HEK293 (cell line): ENCODE measurements at regions not wholly inside any gene's neighbourhood (a gene's known extent, or its start where the extent isn't known, plus 50 kb on each side); places are given as distances from the start of the nearest gene placed in this dataset.

Source experiments
- CTCF ChIA-PET: fragments of 350-600 bp; formaldehyde crosslinking; extraction: SDS; loops from one replicate; lab custom pipeline; 2021; ENCODE audit warnings: antibody characterized with exemption; lab: Yijun Ruan, JAX
- POLR2A ChIA-PET: fragments of 300-600 bp; formaldehyde crosslinking; extraction: SDS; loops from one replicate; lab custom pipeline; 2020; ENCODE audit warnings: antibody characterized with exemption, inconsistent platforms; lab: Yijun Ruan, JAX
- H3K27ac ChIP-seq: fragments of 200-500 bp; sonication (Bioruptor generic); 2 replicates; pipeline ENCODE4 v1.5.1; 2014; ENCODE audit warnings: low read depth, low read length, control low read depth, inconsistent platforms; ENCODE audit errors: extremely low read depth
- H3K36me3 ChIP-seq, 2 experiments: fragments of 200-500 bp in 1 of 2; sonication (Bioruptor generic) in 1 of 2; 1 replicate in 1 of 2; 2 replicates in 1 of 2; pipeline ENCODE4 v1.5.1; 2014 to 2017; ENCODE audit warnings: inconsistent platforms in 2 of 2, low read length in 2 of 2; ENCODE audit not compliant: control insufficient read depth in 2 of 2, insufficient read depth in 1 of 2
- H3K4me1 ChIP-seq: fragments of 200-500 bp; sonication (Bioruptor generic); 2 replicates; pipeline ENCODE4 v1.5.1; 2014; ENCODE audit warnings: mild to moderate bottlenecking, low read length, inconsistent platforms; ENCODE audit not compliant: control insufficient read depth, insufficient read depth
- H3K4me3 ChIP-seq: 2 replicates; pipeline ENCODE4 v1.5.1; 2011; ENCODE audit warnings: low read depth, mild to moderate bottlenecking, control low read depth, low read length, moderate library complexity
- H3K9me3 ChIP-seq: fragments of 200-500 bp; sonication (Bioruptor generic); 2 replicates; pipeline ENCODE4 v1.5.1; 2014; ENCODE audit warnings: low read depth, low read length, inconsistent platforms; ENCODE audit not compliant: control insufficient read depth, insufficient read depth
- PATZ1 ChIP-seq: fragments of 450-650 bp; formaldehyde crosslinking; IDR thresholded peaks from 2 replicates; pipeline ENCODE4 v1.5.1; 2016; ENCODE audit warnings: missing biosample characterization, missing genetic modification characterization
- PBX3 ChIP-seq: sonication (generic); formaldehyde crosslinking; IDR thresholded peaks from 2 replicates; pipeline ENCODE4 v1.8.1; 2022; ENCODE audit warnings: mild to moderate bottlenecking, moderate library complexity, missing genetic modification reagents
- PRDM6 ChIP-seq: fragments of 450-650 bp; formaldehyde crosslinking; IDR thresholded peaks from 2 replicates; pipeline ENCODE4 v1.5.1; 2017; ENCODE audit warnings: missing biosample characterization, missing genetic modification characterization
- SCRT1 ChIP-seq: fragments of 450-650 bp; formaldehyde crosslinking; IDR thresholded peaks from 2 replicates; pipeline ENCODE4 v1.5.1; 2016; ENCODE audit warnings: missing biosample characterization, missing genetic modification characterization, borderline replicate concordance
- SETDB1 ChIP-seq: IDR thresholded peaks from one replicate; pipeline ENCODE4 v1.6.1; 2017; ENCODE audit warnings: mild to moderate bottlenecking, low read length, moderate library complexity, mixed read lengths; ENCODE audit not compliant: insufficient read length
- ZBTB49 ChIP-seq: fragments of 450-650 bp; formaldehyde crosslinking; IDR thresholded peaks from 2 replicates; pipeline ENCODE4 v1.5.1; 2016; ENCODE audit warnings: missing biosample characterization, missing genetic modification characterization, low read depth
- ZBTB8A ChIP-seq: fragments of 450-650 bp; formaldehyde crosslinking; IDR thresholded peaks from 2 replicates; pipeline ENCODE4 v1.5.1; 2016; ENCODE audit warnings: missing biosample characterization, missing genetic modification characterization
- ZNF114 ChIP-seq: fragments of 450-650 bp; formaldehyde crosslinking; IDR thresholded peaks from 2 replicates; pipeline ENCODE4 v1.5.0; 2017; ENCODE audit warnings: missing biosample characterization, missing genetic modification characterization
- ZNF18 ChIP-seq: fragments of 450-650 bp; formaldehyde crosslinking; IDR thresholded peaks from 2 replicates; pipeline ENCODE4 v1.5.1; 2016; ENCODE audit warnings: missing biosample characterization, missing genetic modification characterization
- ZNF2 ChIP-seq: fragments of 450-650 bp; formaldehyde crosslinking; IDR thresholded peaks from 2 replicates; pipeline ENCODE4 v1.5.1; 2016; ENCODE audit warnings: missing biosample characterization, missing genetic modification characterization
- ZNF211 ChIP-seq: fragments of 450-650 bp; formaldehyde crosslinking; IDR thresholded peaks from 2 replicates; pipeline ENCODE4 v1.5.1; 2016; ENCODE audit warnings: low read depth, missing biosample characterization, missing genetic modification characterization
- ZNF324 ChIP-seq: fragments of 450-650 bp; formaldehyde crosslinking; IDR thresholded peaks from 2 replicates; pipeline ENCODE4 v1.5.1; 2016; ENCODE audit warnings: missing biosample characterization, missing genetic modification characterization
- ZNF449 ChIP-seq: fragments of 450-650 bp; formaldehyde crosslinking; IDR thresholded peaks from 2 replicates; pipeline ENCODE4 v1.5.1; 2017; ENCODE audit warnings: missing biosample characterization, mild to moderate bottlenecking, missing genetic modification characterization, moderate library complexity
- ZNF513 ChIP-seq: fragments of 450-650 bp; IDR thresholded peaks from 2 replicates; pipeline ENCODE4 v1.5.1; 2018; ENCODE audit warnings: missing biosample characterization, missing genetic modification characterization
- ZNF792 ChIP-seq: fragments of 450-650 bp; formaldehyde crosslinking; IDR thresholded peaks from 2 replicates; pipeline ENCODE4 v1.5.1; 2016; ENCODE audit warnings: missing biosample characterization, missing genetic modification characterization
- ZNF837 ChIP-seq: fragments of 450-650 bp; formaldehyde crosslinking; IDR thresholded peaks from 2 replicates; pipeline ENCODE4 v1.5.1; 2016; ENCODE audit warnings: missing biosample characterization, missing genetic modification characterization
- ZSCAN18 ChIP-seq: fragments of 450-650 bp; formaldehyde crosslinking; IDR thresholded peaks from 2 replicates; pipeline ENCODE4 v1.5.1; 2016; ENCODE audit warnings: missing biosample characterization, missing genetic modification characterization
- ZSCAN5A ChIP-seq: fragments of 450-650 bp; formaldehyde crosslinking; IDR thresholded peaks from 2 replicates; pipeline ENCODE4 v1.5.1; 2016; ENCODE audit warnings: missing biosample characterization, missing genetic modification characterization

- Histone ChIP-seq H3K36me3 (no peaks in the 10 kb centered on the region), H3K4me1 (no peaks in the 10 kb centered on the region), H3K27ac (no peak overlapping the region), H3K9me3 (no peaks in the 10 kb centered on the region), H3K4me3 (no peak overlapping the region)
- ChIA-PET CTCF (no interaction called here), POLR2A (no interaction called here)
- TF ChIP-seq PRDM6 (tag by site-specific recombination) (no peak), ZNF18 (tag by site-specific recombination) (no peak), ZSCAN5A (tag by site-specific recombination) (no peak), ZBTB8A (tag by site-specific recombination) (no peak), ZNF211 (tag by site-specific recombination) (no peak)
These were observed 582.1 kb upstream of the DSEL start for GRCh38 chr18:68098655-68099054.

- H3K36me3 ChIP-seq: no peaks in the 10 kb centered on the region
- ChIA-PET POLR2A (no interaction called here), CTCF (no interaction called here)
- no peak overlapping the region for H3K4me3 ChIP-seq
- TF ChIP-seq ZNF2 (tag by site-specific recombination): no peak
- TF ChIP-seq ZSCAN18 (tag by site-specific recombination): no peak
- TF ChIP-seq ZBTB49: no peak
- TF ChIP-seq PBX3 (CRISPR knock-in tag): no peak
- no peak for TF ChIP-seq ZNF792 (tag by site-specific recombination)
- no peak for TF ChIP-seq ZNF449 (tag by site-specific recombination)
- TF ChIP-seq SETDB1: no peak
- TF ChIP-seq ZNF324 (tag by site-specific recombination): no peak
- TF ChIP-seq ZNF114 (tag by site-specific recombination): no peak
- no peak for TF ChIP-seq SCRT1 (tag by site-specific recombination)
- TF ChIP-seq ZNF513 (tag by site-specific recombination): no peak
- TF ChIP-seq PATZ1: no peak
- no peak for TF ChIP-seq ZNF837 (tag by site-specific recombination)
- no peaks in the 10 kb centered on the region for H3K4me1 ChIP-seq
- H3K27ac ChIP-seq: no peak overlapping the region
- no peaks in the 10 kb centered on the region for H3K9me3 ChIP-seq
These were observed 570.0 kb upstream of the DSEL start for GRCh38 chr18:68086481-68086880.
